Osteoblast (primary cell): ENCODE measurements at regions not wholly inside any gene's neighbourhood (a gene's known extent, or its start where the extent isn't known, plus 50 kb on each side); places are given as distances from the start of the nearest gene placed in this dataset.
"Not testable (repeated sequence)": the region's sequence is repeated elsewhere in the genome, so short reads cannot be mapped to it uniquely, and the experiment has no call there.

ENCODE experiments used
- DNase-seq: peaks from one replicate; pipeline ENCODE4 v3.0.0; 2011; ENCODE audit warnings: low spot score, mixed read lengths; ENCODE audit not compliant: insufficient read length; ENCODE audit errors: missing footprints
- H2AFZ ChIP-seq: 2 replicates; pipeline ENCODE4 v1.6.0; 2011; ENCODE audit warnings: mild to moderate bottlenecking, low read length
- H3K27ac ChIP-seq: 2 replicates; pipeline ENCODE4 v1.5.1; 2011; ENCODE audit warnings: mild to moderate bottlenecking, low read depth, low read length, moderate library complexity
- H3K27me3 ChIP-seq: 2 replicates; pipeline ENCODE4 v1.6.0; 2012; ENCODE audit warnings: mild to moderate bottlenecking, control low read depth, inconsistent platforms, low read length, moderate library complexity; ENCODE audit not compliant: insufficient read depth
- H3K36me3 ChIP-seq: 2 replicates; pipeline ENCODE4 v1.5.1; 2011; ENCODE audit warnings: mild to moderate bottlenecking, low read length, control low read depth, moderate library complexity; ENCODE audit not compliant: insufficient read depth
- H3K4me1 ChIP-seq: 2 replicates; pipeline ENCODE4 v1.5.1; 2011; ENCODE audit warnings: mild to moderate bottlenecking, low read length, control low read depth, moderate library complexity; ENCODE audit not compliant: insufficient read depth
- H3K4me2 ChIP-seq: 2 replicates; pipeline ENCODE4 v1.6.0; 2011; ENCODE audit warnings: mild to moderate bottlenecking, low read length; ENCODE audit not compliant: insufficient read depth
- H3K4me3 ChIP-seq: fragments of 200-600 bp; sonication (generic); 3 replicates; pipeline ENCODE4 v1.5.1; 2012; ENCODE audit warnings: mild to moderate bottlenecking, low read length, inconsistent platforms; ENCODE audit not compliant: insufficient read depth
- H3K79me2 ChIP-seq: 2 replicates; pipeline ENCODE4 v1.6.0; 2012; ENCODE audit warnings: mild to moderate bottlenecking, low read length, control low read depth, inconsistent platforms; ENCODE audit not compliant: insufficient read depth
- H3K9me3 ChIP-seq: 2 replicates; pipeline ENCODE4 v1.5.1; 2011; ENCODE audit warnings: low read depth, low read length, control low read depth
- H4K20me1 ChIP-seq: 2 replicates; pipeline ENCODE4 v1.6.0; 2012; ENCODE audit warnings: mild to moderate bottlenecking, low read length, control low read depth; ENCODE audit not compliant: insufficient read depth
- CTCF ChIP-seq: IDR thresholded peaks from 2 replicates; pipeline ENCODE4 v1.5.1; 2011; ENCODE audit warnings: mild to moderate bottlenecking, low read depth, low read length, moderate library complexity; ENCODE audit errors: extremely low read depth

GRCh38 chrX:107374132-107374531 lies 75.3 kb upstream of the FRMPD3 start:
- Histone ChIP-seq H4K20me1 (no peaks in the 10 kb centered on the region), H3K4me1 (no peaks in the 10 kb centered on the region), H3K79me2 (no peaks in the 10 kb centered on the region), H3K9me3 (no peaks in the 10 kb centered on the region), H3K4me3 (no peak overlapping the region), H3K27me3 (peaks cover 7% of the 10 kb centered on the region), H2AFZ (no peak overlapping the region), H3K4me2 (no peak overlapping the region), H3K36me3 (no peaks in the 10 kb centered on the region), H3K27ac (no peak overlapping the region)
- DNase-seq = no peak
- no peak for TF ChIP-seq CTCF

GRCh38 chrX:107374831-107375230 lies 74.6 kb upstream of the FRMPD3 start:
- peaks cover 7% of the 10 kb centered on the region for H3K27me3 ChIP-seq
- no peak overlapping the region for H2AFZ ChIP-seq
- TF ChIP-seq CTCF = no peak

GRCh38 chrX:107376186-107376585 lies 73.3 kb upstream of the FRMPD3 start:
- H3K27ac ChIP-seq = not testable (repeated sequence)

More at GRCh38 chrX:107374831-107375230, 74.6 kb upstream of the FRMPD3 start:
- H3K4me2 ChIP-seq = no peak overlapping the region
- H3K9me3 ChIP-seq = no peaks in the 10 kb centered on the region
- DNase-seq = no peak
- no peaks in the 10 kb centered on the region for H3K79me2 ChIP-seq
- no peaks in the 10 kb centered on the region for H3K36me3 ChIP-seq
- no peaks in the 10 kb centered on the region for H3K4me1 ChIP-seq
- no peak overlapping the region for H3K27ac ChIP-seq
- no peaks in the 10 kb centered on the region for H4K20me1 ChIP-seq
- H3K4me3 ChIP-seq = no peak overlapping the region

GRCh38 chrX:107384397-107385105 lies 64.9 kb upstream of the FRMPD3 start:
- peaks cover 25% of the 10 kb centered on the region for H3K27me3 ChIP-seq
- TF ChIP-seq CTCF = no peak
- H2AFZ ChIP-seq = no peak overlapping the region
- no peak for DNase-seq
- H3K4me1 ChIP-seq = no peaks in the 10 kb centered on the region
- H4K20me1 ChIP-seq = no peaks in the 10 kb centered on the region
- no peak overlapping the region for H3K4me3 ChIP-seq
- H3K27ac ChIP-seq = no peak overlapping the region
- H3K9me3 ChIP-seq = no peaks in the 10 kb centered on the region
- H3K79me2 ChIP-seq = no peaks in the 10 kb centered on the region
- no peak overlapping the region for H3K4me2 ChIP-seq
- no peaks in the 10 kb centered on the region for H3K36me3 ChIP-seq

More at GRCh38 chrX:107376186-107376585, 73.3 kb upstream of the FRMPD3 start:
- H3K4me2 ChIP-seq, H3K9me3 ChIP-seq, H4K20me1 ChIP-seq, H3K4me3 ChIP-seq, H2AFZ ChIP-seq, H3K4me1 ChIP-seq, H3K36me3 ChIP-seq, H3K79me2 ChIP-seq, DNase-seq: not testable (repeated sequence)
- peaks cover 10% of the 10 kb centered on the region for H3K27me3 ChIP-seq
